ENCODE measurements at regions not wholly inside any gene's neighbourhood (a gene's known extent, or its start where the extent isn't known, plus 50 kb on each side); places are given as distances from the start of the nearest gene placed in this dataset.

DNA sequence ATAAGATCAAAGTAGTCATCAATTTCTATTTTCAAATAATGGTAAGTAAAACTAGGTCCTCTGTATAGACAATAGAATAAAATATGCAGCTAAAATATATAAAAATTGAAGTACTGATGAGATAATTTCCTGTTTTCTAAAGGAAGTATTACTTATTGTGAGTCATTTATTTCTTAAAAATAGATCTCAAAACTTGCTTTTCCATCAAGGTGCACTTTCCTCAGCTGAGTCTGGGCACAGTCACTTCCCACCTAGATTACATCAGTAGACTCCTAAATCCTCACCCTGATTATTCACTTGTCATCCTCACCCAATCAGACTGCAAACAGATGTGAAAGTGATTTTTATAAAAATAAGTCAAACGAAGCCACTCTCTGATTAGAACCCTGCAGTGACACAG is 211.5 kb downstream of the POM121L12 start:
- TF ChIP-seq NR3C1 (IDR thresholded peaks at IDR 0.05) (no peak), CHD4 (IDR thresholded peaks at IDR 0.05; ENCODE audit: borderline replicate concordance) (no peak), ESRRA (IDR thresholded peaks at IDR 0.05; ENCODE audit: borderline replicate concordance, low read length) (no peak)
